Endothelial cell of umbilical vein (primary cell): ENCODE measurements at regions not wholly inside any gene's neighbourhood (a gene's known extent, or its start where the extent isn't known, plus 50 kb on each side); places are given as distances from the start of the nearest gene placed in this dataset.

Source experiments
- BruUV-seq: library from RNA; stranded (reverse); fragments of 400-500 nt; replicated peaks from 2 replicates; lab custom pipeline; 2021; lab: Mats Ljungman, UMichigan
- CTCF ChIA-PET: fragments of 300-600, 350-600 bp; sonication (Branson Sonifier 250); formaldehyde crosslinking; loops from one replicate; lab custom pipeline; 2021; ENCODE audit warnings: antibody characterized with exemption, inconsistent platforms; lab: Charles Lee
- POLR2A ChIA-PET: fragments of 300-600, 350-600 bp; sonication (Branson Sonifier 250); formaldehyde crosslinking; loops from one replicate; lab custom pipeline; 2021; ENCODE audit warnings: antibody characterized with exemption, inconsistent platforms; lab: Charles Lee
- DNase-seq: peaks from one replicate; pipeline ENCODE4 v3.0.0-alpha.2; 2011; ENCODE audit warnings: low read depth, low spot score
- FAIRE-seq: peaks from 2 replicates; lab custom pipeline; 2011; peaks lifted over from hg19 to GRCh38; lab: Jason Lieb, UNC
- H2AFZ ChIP-seq: 2 replicates; pipeline ENCODE4 v1.6.0; 2012; ENCODE audit warnings: low read depth, low read length, control low read depth, inconsistent platforms
- H3K27ac ChIP-seq: 2 replicates; pipeline ENCODE4 v1.5.1; 2011; ENCODE audit warnings: low read depth, mild to moderate bottlenecking, control low read depth, low read length, moderate library complexity; ENCODE audit not compliant: insufficient read depth
- H3K27me3 ChIP-seq, 2 experiments: 2 replicates each; pipeline versions ENCODE4 v1.6.0 to v1.6.1; 2011; ENCODE audit warnings: low read length in 2 of 2, mixed read lengths in 1 of 2; ENCODE audit not compliant: control insufficient read depth in 2 of 2, insufficient read depth in 2 of 2
- H3K36me3 ChIP-seq, 2 experiments: 2 replicates in 1 of 2; 3 replicates in 1 of 2; pipeline ENCODE4 v1.5.1; 2011; ENCODE audit warnings: low read length in 2 of 2, mild to moderate bottlenecking in 1 of 2, moderate library complexity in 1 of 2; ENCODE audit not compliant: control insufficient read depth in 2 of 2, insufficient read depth in 2 of 2; ENCODE audit errors: extremely low read depth in 1 of 2
- H3K4me1 ChIP-seq: 3 replicates; pipeline ENCODE4 v1.5.1; 2011; ENCODE audit warnings: mild to moderate bottlenecking, low read length; ENCODE audit not compliant: control insufficient read depth, insufficient read depth; ENCODE audit errors: extremely low read depth
- H3K4me2 ChIP-seq: 2 replicates; pipeline ENCODE4 v1.6.1; 2011; ENCODE audit warnings: low read length, control low read depth, mixed read lengths; ENCODE audit not compliant: insufficient read depth
- H3K4me3 ChIP-seq, 3 experiments: fragments of 200-600 bp in 1 of 3; sonication (generic), shearing (Covaris generic) in 1 of 3; replicated peaks in 1 of 3; 2 replicates each; pipeline ENCODE4 v1.5.1; 2011 to 2016; ENCODE audit warnings: control low read depth in 3 of 3, low read length in 3 of 3, mild to moderate bottlenecking in 2 of 3, inconsistent platforms in 1 of 3, low read depth in 1 of 3, moderate library complexity in 1 of 3; ENCODE audit not compliant: insufficient read depth in 1 of 3
- H3K79me2 ChIP-seq: 2 replicates; pipeline ENCODE4 v1.6.0; 2012; ENCODE audit warnings: low read length, inconsistent platforms; ENCODE audit not compliant: control insufficient read depth, insufficient read depth
- H3K9ac ChIP-seq: replicated peaks from 2 replicates; pipeline ENCODE3; 2011; ENCODE audit warnings: low read length, control low read depth; ENCODE audit not compliant: insufficient read depth; ENCODE audit errors: extremely low read depth
- H3K9me1 ChIP-seq: replicated peaks from 3 replicates; pipeline ENCODE4 v1.6.0; 2011; ENCODE audit warnings: mild to moderate bottlenecking, low read length; ENCODE audit not compliant: control insufficient read depth, insufficient read depth; ENCODE audit errors: extremely low read depth
- H3K9me3 ChIP-seq: replicated peaks from 2 replicates; pipeline ENCODE4 v1.5.1; 2012; ENCODE audit warnings: low read length, inconsistent platforms; ENCODE audit not compliant: control insufficient read depth, insufficient read depth
- H4K20me1 ChIP-seq: replicated peaks from 2 replicates; pipeline ENCODE3; 2011; ENCODE audit warnings: mild to moderate bottlenecking, low read length; ENCODE audit not compliant: control insufficient read depth, insufficient read depth; ENCODE audit errors: extremely low read depth
- EZH2 ChIP-seq: IDR thresholded peaks from 2 replicates; pipeline ENCODE4 v1.6.1; 2012; ENCODE audit warnings: borderline replicate concordance, low read depth, mild to moderate bottlenecking, moderate library complexity, low read length, inconsistent platforms; ENCODE audit not compliant: severe bottlenecking
- FOS ChIP-seq: IDR thresholded peaks from 2 replicates; pipeline ENCODE4 v1.6.1; 2011; ENCODE audit warnings: mild to moderate bottlenecking, low read length, moderate library complexity, borderline replicate concordance; ENCODE audit not compliant: insufficient read depth
- GATA2 ChIP-seq: IDR thresholded peaks from 2 replicates; pipeline ENCODE4 v1.7.0; 2011; ENCODE audit warnings: low read depth, mild to moderate bottlenecking, moderate library complexity, mixed read lengths, low read length; ENCODE audit not compliant: insufficient read length, insufficient read depth
- JUN ChIP-seq: IDR thresholded peaks from 2 replicates; pipeline ENCODE4 v1.6.1; 2011; ENCODE audit warnings: borderline replicate concordance, low read depth; ENCODE audit not compliant: insufficient read length, insufficient read depth
- MAX ChIP-seq: IDR thresholded peaks from 2 replicates; pipeline ENCODE4 v1.6.1; 2011; ENCODE audit not compliant: insufficient read depth, insufficient read length
- MYC ChIP-seq: IDR thresholded peaks from one replicate; pipeline ENCODE4 v1.6.1; 2011; ENCODE audit warnings: mild to moderate bottlenecking, low read depth, low read length
- POLR2A ChIP-seq: IDR thresholded peaks from 2 replicates; pipeline ENCODE4 v1.6.1; 2012; ENCODE audit warnings: low read depth, mild to moderate bottlenecking, control low read depth, low read length
- POLR2AphosphoS5 ChIP-seq: IDR thresholded peaks from 2 replicates; pipeline ENCODE4 v1.6.1; 2012; ENCODE audit warnings: low read depth, mild to moderate bottlenecking, control low read depth, low read length, moderate library complexity; ENCODE audit not compliant: insufficient read depth
- dilution Hi-C: fragments of 300-500 bp; cut with MboI; formaldehyde crosslinking; loops from one replicate; pipeline ENCODE4 v1.15.0; 2019; ENCODE audit warnings: low sequenced_read_pairs; ENCODE audit not compliant: extremely low pct_ligation_motif_present
- intact Hi-C: fragments of 100-400 bp; cut with micrococcal nuclease; formaldehyde crosslinking; loops from one replicate; pipeline ENCODE4 v1.10.0; 2022
- TF ChIP-seq, protein P1 (sequence below), 2 donors: IDR thresholded peaks; 1 replicate in 1 of 2; 2 replicates in 1 of 2; pipeline ENCODE4 v1.5.1; 2011; ENCODE audit warnings: low read length in 2 of 2, mild to moderate bottlenecking in 2 of 2, moderate library complexity in 2 of 2, control low read depth in 1 of 2, inconsistent platforms in 1 of 2, low read depth in 1 of 2; ENCODE audit not compliant: insufficient read depth in 1 of 2; ENCODE audit errors: extremely low read depth in 1 of 2

GRCh38 chr15:46129145-46129544 is 494.3 kb downstream of the SQOR start:
- no peak overlapping the region for H3K4me2 ChIP-seq
- H3K36me3 ChIP-seq, result no peaks in the 10 kb centered on the region
- H3K79me2 ChIP-seq, result no peaks in the 10 kb centered on the region
- DNase-seq (no peak), FAIRE-seq (no peak)
- H4K20me1 ChIP-seq, result no peaks in the 10 kb centered on the region
- TF ChIP-seq MYC (no peak), POLR2A (no peak), MAX (no peak)
- TF ChIP-seq, protein P1, sequence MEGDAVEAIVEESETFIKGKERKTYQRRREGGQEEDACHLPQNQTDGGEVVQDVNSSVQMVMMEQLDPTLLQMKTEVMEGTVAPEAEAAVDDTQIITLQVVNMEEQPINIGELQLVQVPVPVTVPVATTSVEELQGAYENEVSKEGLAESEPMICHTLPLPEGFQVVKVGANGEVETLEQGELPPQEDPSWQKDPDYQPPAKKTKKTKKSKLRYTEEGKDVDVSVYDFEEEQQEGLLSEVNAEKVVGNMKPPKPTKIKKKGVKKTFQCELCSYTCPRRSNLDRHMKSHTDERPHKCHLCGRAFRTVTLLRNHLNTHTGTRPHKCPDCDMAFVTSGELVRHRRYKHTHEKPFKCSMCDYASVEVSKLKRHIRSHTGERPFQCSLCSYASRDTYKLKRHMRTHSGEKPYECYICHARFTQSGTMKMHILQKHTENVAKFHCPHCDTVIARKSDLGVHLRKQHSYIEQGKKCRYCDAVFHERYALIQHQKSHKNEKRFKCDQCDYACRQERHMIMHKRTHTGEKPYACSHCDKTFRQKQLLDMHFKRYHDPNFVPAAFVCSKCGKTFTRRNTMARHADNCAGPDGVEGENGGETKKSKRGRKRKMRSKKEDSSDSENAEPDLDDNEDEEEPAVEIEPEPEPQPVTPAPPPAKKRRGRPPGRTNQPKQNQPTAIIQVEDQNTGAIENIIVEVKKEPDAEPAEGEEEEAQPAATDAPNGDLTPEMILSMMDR (IDR thresholded peaks at IDR 0.05; ENCODE audit: extremely low read depth in 1 of 2, insufficient read depth in 1 of 2, low read depth in 1 of 2, low read length in 2 of 2), result no peak
- POLR2A ChIA-PET, result no interaction called here
- CTCF ChIA-PET, result no interaction called here
- no TSS peak for BruUV-seq
- intact Hi-C loops, result no loop called here
- dilution Hi-C loops, result no loop called here
- H3K27me3 ChIP-seq, result no peaks in the 10 kb centered on the region
- no peaks in the 10 kb centered on the region for H3K9me3 ChIP-seq
- H3K27ac ChIP-seq, result no peak overlapping the region
- no peak overlapping the region for H2AFZ ChIP-seq
- H3K9me1 ChIP-seq, result no peaks in the 10 kb centered on the region
- no peak overlapping the region for H3K4me3 ChIP-seq
- no peak overlapping the region for H3K9ac ChIP-seq
- peaks cover 4% of the 10 kb centered on the region for H3K4me1 ChIP-seq

- Histone ChIP-seq H4K20me1 (no peaks in the 10 kb centered on the region), H3K27ac (no peak overlapping the region), H3K9me1 (no peaks in the 10 kb centered on the region), H3K4me3 (no peak overlapping the region), H3K36me3 (no peaks in the 10 kb centered on the region), H3K27me3 (no peaks in the 10 kb centered on the region), H3K79me2 (no peaks in the 10 kb centered on the region), H2AFZ (no peak overlapping the region), H3K9ac (no peak overlapping the region), H3K9me3 (no peaks in the 10 kb centered on the region), H3K4me1 (peaks cover 2% of the 10 kb centered on the region), H3K4me2 (no peak overlapping the region)
- intact Hi-C loops (no loop called here), dilution Hi-C loops (no loop called here)
- DNase-seq (no peak), FAIRE-seq (no peak)
- no TSS peak for BruUV-seq
- TF ChIP-seq GATA2 (no peak), POLR2AphosphoS5 (no peak), MYC (no peak), FOS (no peak), MAX (no peak), JUN (no peak), EZH2 (no peak), POLR2A (no peak)
- TF ChIP-seq, protein P1 (IDR thresholded peaks at IDR 0.05; ENCODE audit: extremely low read depth in 1 of 2, insufficient read depth in 1 of 2, low read depth in 1 of 2, low read length in 2 of 2), result no peak
- ChIA-PET POLR2A (no interaction called here), CTCF (no interaction called here)
Observed at GRCh38 chr15:46131876-46132275, 497.0 kb downstream of the SQOR start.
